BE2C (cell line): ENCODE measurements at regions not wholly inside any gene's neighbourhood (a gene's known extent, or its start where the extent isn't known, plus 50 kb on each side); places are given as distances from the start of the nearest gene placed in this dataset.

Source experiments
- DNase-seq: peaks from one replicate; pipeline ENCODE4 v3.0.0-alpha.2; 2020
- H3K27me3 ChIP-seq: fragments of 250-450 bp; sonication (Bioruptor Pico); 2 replicates; pipeline ENCODE4 v1.5.1; 2020; ENCODE audit warnings: mild to moderate bottlenecking
- H3K36me3 ChIP-seq: fragments of 250-450 bp; sonication (Bioruptor Pico); 2 replicates; pipeline ENCODE4 v1.5.1; 2020; ENCODE audit warnings: mild to moderate bottlenecking
- H3K4me1 ChIP-seq: fragments of 250-450 bp; sonication (Bioruptor Pico); 2 replicates; pipeline ENCODE4 v1.5.1; 2020
- H3K4me3 ChIP-seq: 2 replicates; pipeline ENCODE4 v1.5.1; 2011; ENCODE audit warnings: low read depth, low read length
- H3K9me3 ChIP-seq: fragments of 250-450 bp; sonication (Bioruptor Pico); 2 replicates; pipeline ENCODE4 v1.5.1; 2020
- CTCF ChIP-seq: IDR thresholded peaks from 2 replicates; pipeline ENCODE4 v1.5.1; 2012; ENCODE audit warnings: mild to moderate bottlenecking, low read depth, low read length

- no peaks in the 10 kb centered on the region; the same call in 1 of the 2 replicates for H3K27me3 ChIP-seq
- H3K4me3 ChIP-seq = no peak overlapping the region
- H3K9me3 ChIP-seq = no peaks in the 10 kb centered on the region
- H3K4me1 ChIP-seq = no peaks in the 10 kb centered on the region
- no peak for TF ChIP-seq CTCF
- no peaks in the 10 kb centered on the region for H3K36me3 ChIP-seq
- no peak for DNase-seq
These were observed 342.1 kb upstream of the CCDC54 start for GRCh38 chr3:107035176-107035575.

- DNase-seq = no peak
- Histone ChIP-seq H3K9me3 (no peaks in the 10 kb centered on the region), H3K36me3 (no peaks in the 10 kb centered on the region), H3K4me1 (peaks cover 4% of the 10 kb centered on the region; the same call in 1 of the 2 replicates), H3K4me3 (no peak overlapping the region), H3K27me3 (no peaks in the 10 kb centered on the region)
- no peak for TF ChIP-seq CTCF
These were observed 332.6 kb upstream of the CCDC54 start for GRCh38 chr3:107044677-107045076.

GRCh38 chr3:107045791-107046190, 331.4 kb upstream of the CCDC54 start:
- Histone ChIP-seq H3K9me3 (no peaks in the 10 kb centered on the region), H3K36me3 (no peaks in the 10 kb centered on the region), H3K27me3 (no peaks in the 10 kb centered on the region), H3K4me3 (no peak overlapping the region), H3K4me1 (peaks cover 4% of the 10 kb centered on the region; the same call in 1 of the 2 replicates)
- no peak for TF ChIP-seq CTCF
- DNase-seq = no peak

GRCh38 chr3:107055181-107055942, 321.9 kb upstream of the CCDC54 start:
- H3K4me1 ChIP-seq = no peaks in the 10 kb centered on the region
- DNase-seq = no peak
- no peaks in the 10 kb centered on the region for H3K36me3 ChIP-seq
- H3K27me3 ChIP-seq = no peaks in the 10 kb centered on the region
- no peak overlapping the region for H3K4me3 ChIP-seq
- no peak for TF ChIP-seq CTCF
- no peaks in the 10 kb centered on the region for H3K9me3 ChIP-seq

GRCh38 chr3:107061466-107061865, 315.8 kb upstream of the CCDC54 start:
- TF ChIP-seq CTCF = no peak
- Histone ChIP-seq H3K4me1 (peaks cover 8% of the 10 kb centered on the region), H3K27me3 (no peaks in the 10 kb centered on the region), H3K36me3 (no peaks in the 10 kb centered on the region), H3K4me3 (no peak overlapping the region), H3K9me3 (no peaks in the 10 kb centered on the region)
- DNase-seq = no peak

- Histone ChIP-seq H3K27me3 (no peaks in the 10 kb centered on the region), H3K9me3 (no peaks in the 10 kb centered on the region), H3K36me3 (no peaks in the 10 kb centered on the region), H3K4me1 (peaks cover 8% of the 10 kb centered on the region), H3K4me3 (no peak overlapping the region)
- no peak for TF ChIP-seq CTCF
- no peak for DNase-seq
These were observed 314.9 kb upstream of the CCDC54 start for GRCh38 chr3:107062310-107062709.
